ENCODE measurements at regions not wholly inside any gene's neighbourhood (a gene's known extent, or its start where the extent isn't known, plus 50 kb on each side); places are given as distances from the start of the nearest gene placed in this dataset.

DNA sequence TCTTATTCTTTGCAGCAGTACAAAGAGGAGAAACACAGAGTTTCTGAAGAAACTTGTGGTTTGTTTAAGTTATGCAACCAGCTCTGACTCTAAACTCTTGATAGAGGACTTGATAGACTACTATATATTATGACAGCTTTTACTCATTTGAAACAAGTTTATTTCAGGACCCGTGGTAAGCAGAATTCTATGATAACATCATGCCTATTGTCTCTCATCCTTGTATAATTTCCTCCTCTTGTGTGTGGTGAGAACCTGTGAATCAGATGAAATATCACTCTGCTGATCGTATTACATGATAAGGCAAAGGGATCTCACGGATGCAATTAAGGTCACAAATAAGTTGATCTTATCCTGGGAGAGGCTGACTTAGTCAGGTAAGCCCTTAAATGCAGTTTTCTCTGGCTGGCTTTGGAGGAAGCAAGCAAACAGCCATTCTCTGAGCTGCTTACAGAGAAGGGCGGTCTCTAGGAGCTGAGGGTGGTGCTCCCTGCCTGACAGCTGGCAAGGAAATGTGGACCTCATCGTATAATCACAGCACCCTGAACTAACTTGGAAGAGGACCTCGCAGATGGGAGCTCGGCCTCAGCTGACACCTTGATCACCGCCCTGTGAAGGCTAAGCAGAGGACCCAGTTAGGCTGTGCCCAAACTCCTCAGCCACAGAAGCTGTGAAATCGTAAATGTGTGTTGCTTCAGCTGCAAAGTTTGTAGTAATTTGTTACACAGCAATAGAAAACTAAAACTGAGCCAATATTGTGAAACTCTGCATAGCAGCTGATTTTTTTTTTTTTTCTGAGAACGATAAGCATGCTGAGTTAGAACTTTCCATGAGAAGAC, 151.1 kb upstream of the DPT start:
- no peak for FAIRE-seq
- TF ChIP-seq TAF1 (IDR thresholded peaks at IDR 0.05; ENCODE audit: low read depth, low read length) = no peak
- no peak for TF ChIP-seq POLR2A (IDR thresholded peaks at IDR 0.05; ENCODE audit: low read depth, low read length)
- TF ChIP-seq POU2F2 (IDR thresholded peaks at IDR 0.05; ENCODE audit: low read depth, low read length) = no peak
- TF ChIP-seq POLR2AphosphoS5 (IDR thresholded peaks at IDR 0.05; ENCODE audit: low read depth, low read length) = no peak
- TF ChIP-seq PAX5 (IDR thresholded peaks at IDR 0.05; ENCODE audit: insufficient read depth, low read length, severe bottlenecking) = no peak
- no peak for TF ChIP-seq SPI1 (IDR thresholded peaks at IDR 0.05; ENCODE audit: low read depth, low read length)
- DNase-seq (ENCODE audit: insufficient read length, low spot score) = no peak

DNA sequence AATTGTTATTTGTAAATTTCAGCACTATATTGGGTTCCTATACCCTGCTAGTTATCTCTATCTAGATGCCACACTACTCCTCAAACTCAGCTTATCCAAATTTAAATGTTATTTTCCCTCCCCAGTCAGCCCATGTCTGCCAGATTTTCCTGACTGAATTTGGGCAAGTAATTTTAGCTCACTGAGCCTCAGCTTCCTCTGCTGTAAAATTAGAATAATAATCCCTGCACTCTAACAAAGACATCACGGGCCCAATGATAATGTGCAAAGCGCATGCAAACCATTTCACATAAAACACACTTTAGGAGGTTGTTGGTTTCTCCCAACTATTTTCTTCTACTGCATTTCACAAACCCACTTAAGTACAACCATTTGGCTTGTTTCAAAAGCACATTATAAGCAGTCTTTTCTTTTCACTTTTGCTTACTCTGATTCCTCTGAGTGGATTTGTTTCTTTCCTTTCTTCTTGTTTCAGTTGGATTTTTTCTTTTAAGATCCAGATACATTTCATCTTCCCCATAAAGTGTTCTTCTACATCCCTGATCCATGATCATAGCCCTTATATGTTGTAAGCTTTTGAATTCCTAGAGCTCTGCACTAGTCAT, 152.8 kb upstream of the DPT start:
- no peak for DNase-seq (ENCODE audit: insufficient read length, low spot score)
- FAIRE-seq = no peak
- TF ChIP-seq POU2F2 (IDR thresholded peaks at IDR 0.05; ENCODE audit: low read depth, low read length) = no peak
- no peak for TF ChIP-seq PAX5 (IDR thresholded peaks at IDR 0.05; ENCODE audit: insufficient read depth, low read length, severe bottlenecking)
- no peak for TF ChIP-seq POLR2A (IDR thresholded peaks at IDR 0.05; ENCODE audit: low read depth, low read length)
- TF ChIP-seq POLR2AphosphoS5 (IDR thresholded peaks at IDR 0.05; ENCODE audit: low read depth, low read length) = no peak
- TF ChIP-seq SPI1 (IDR thresholded peaks at IDR 0.05; ENCODE audit: low read depth, low read length) = no peak
- no peak for TF ChIP-seq TAF1 (IDR thresholded peaks at IDR 0.05; ENCODE audit: low read depth, low read length)

DNA sequence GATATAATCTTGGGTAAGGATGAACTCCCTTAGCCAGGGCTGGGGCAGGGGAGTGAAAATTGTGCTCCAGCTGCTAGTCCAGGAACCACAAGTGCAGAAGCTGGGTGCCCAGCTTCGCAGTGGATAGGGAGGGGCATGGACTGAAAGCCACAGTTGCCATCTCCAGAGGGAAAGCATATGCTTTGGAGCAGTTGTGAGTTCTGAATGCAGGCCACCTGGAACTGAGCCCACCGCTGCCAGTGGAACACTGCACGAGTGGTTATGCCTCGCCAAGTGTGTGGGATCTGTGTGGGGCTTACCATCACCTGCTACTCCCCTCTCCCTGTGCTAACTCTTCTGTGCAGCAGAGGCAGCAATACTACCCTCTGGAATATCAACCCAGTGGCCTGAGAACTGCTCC, 158.4 kb upstream of the DPT start:
- no peak for DNase-seq (ENCODE audit: insufficient read length, low spot score)
- no peak for TF ChIP-seq TAF1 (IDR thresholded peaks at IDR 0.05; ENCODE audit: low read depth, low read length)
- TF ChIP-seq POLR2A (IDR thresholded peaks at IDR 0.05; ENCODE audit: low read depth, low read length) = no peak
- no peak for TF ChIP-seq POU2F2 (IDR thresholded peaks at IDR 0.05; ENCODE audit: low read depth, low read length)
- TF ChIP-seq PAX5 (IDR thresholded peaks at IDR 0.05; ENCODE audit: insufficient read depth, low read length, severe bottlenecking) = no peak
- no peak for TF ChIP-seq POLR2AphosphoS5 (IDR thresholded peaks at IDR 0.05; ENCODE audit: low read depth, low read length)
- no peak for TF ChIP-seq SPI1 (IDR thresholded peaks at IDR 0.05; ENCODE audit: low read depth, low read length)
- no peak for FAIRE-seq

DNA sequence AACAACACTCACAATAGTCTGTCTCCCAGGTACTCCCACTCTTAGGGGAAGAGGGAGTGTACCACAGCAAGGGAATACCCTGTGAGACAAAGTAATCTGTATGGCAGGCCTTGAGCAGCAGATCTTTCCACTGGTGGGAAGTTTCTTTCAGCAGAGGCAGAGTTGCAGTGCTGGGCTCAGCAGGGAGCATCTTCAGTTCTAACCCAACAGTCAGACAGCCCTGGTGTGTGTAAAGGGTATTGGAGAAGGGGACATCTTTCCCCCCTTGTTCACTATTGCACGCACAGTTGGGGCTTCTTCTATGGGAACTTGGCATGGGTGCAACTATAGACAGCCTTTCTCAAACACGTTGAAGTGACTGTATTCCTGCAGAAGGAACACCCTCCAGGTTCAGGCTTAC, 159.4 kb upstream of the DPT start:
- no peak for DNase-seq (ENCODE audit: insufficient read length, low spot score)
- no peak for TF ChIP-seq SPI1 (IDR thresholded peaks at IDR 0.05; ENCODE audit: low read depth, low read length)
- TF ChIP-seq POLR2A (IDR thresholded peaks at IDR 0.05; ENCODE audit: low read depth, low read length) = no peak
- TF ChIP-seq TAF1 (IDR thresholded peaks at IDR 0.05; ENCODE audit: low read depth, low read length) = no peak
- no peak for TF ChIP-seq PAX5 (IDR thresholded peaks at IDR 0.05; ENCODE audit: insufficient read depth, low read length, severe bottlenecking)
- no peak for TF ChIP-seq POLR2AphosphoS5 (IDR thresholded peaks at IDR 0.05; ENCODE audit: low read depth, low read length)
- no peak for FAIRE-seq

DNA sequence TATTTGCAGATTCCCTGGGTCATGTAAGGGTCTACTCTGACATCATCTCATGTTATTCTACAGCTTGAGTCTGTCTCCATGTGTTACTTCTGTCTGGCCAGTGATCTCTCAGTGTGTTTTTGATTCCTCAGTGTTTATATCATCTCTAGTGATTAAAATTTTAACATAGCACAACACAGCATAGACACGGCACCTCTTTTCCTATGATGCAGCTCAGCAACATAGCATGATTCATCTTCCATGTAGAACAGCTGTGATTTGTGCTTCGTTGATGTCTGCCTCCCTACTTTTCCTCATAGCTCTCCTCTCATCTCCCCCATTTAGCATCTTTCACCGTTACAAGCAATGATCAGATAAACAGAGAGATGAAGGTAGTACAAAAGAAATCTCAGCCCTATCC, 163.9 kb upstream of the DPT start:
- no peak for FAIRE-seq
- TF ChIP-seq SPI1 (IDR thresholded peaks at IDR 0.05; ENCODE audit: low read depth, low read length) = no peak
- TF ChIP-seq PAX5 (IDR thresholded peaks at IDR 0.05; ENCODE audit: insufficient read depth, low read length, severe bottlenecking) = no peak
- no peak for DNase-seq (ENCODE audit: insufficient read length, low spot score)

DNA sequence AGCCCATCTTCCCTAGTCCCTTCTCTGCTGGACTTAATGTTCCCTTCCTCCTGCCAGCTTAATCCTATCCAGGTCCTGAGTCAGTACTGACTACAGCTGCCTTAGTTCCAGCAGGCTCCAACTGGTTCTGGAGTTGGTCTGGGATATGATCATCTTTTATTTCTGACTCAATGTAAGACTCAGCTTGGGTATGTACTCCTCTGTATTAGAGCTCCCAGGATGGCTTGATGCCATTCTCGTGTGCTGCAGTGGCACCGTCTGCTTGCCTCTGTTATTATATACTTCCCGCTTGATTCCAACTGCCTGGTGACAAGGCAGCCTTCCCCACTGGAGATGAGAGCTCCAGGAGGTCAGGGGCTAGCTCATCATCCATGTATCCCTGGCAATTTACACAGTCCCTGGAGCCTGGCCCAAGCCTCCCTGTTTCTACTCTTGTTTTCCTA, 164.4 kb upstream of the DPT start:
- TF ChIP-seq POU2F2 (IDR thresholded peaks at IDR 0.05; ENCODE audit: low read depth, low read length) (no peak), PAX5 (IDR thresholded peaks at IDR 0.05; ENCODE audit: insufficient read depth, low read length, severe bottlenecking) (no peak), TAF1 (IDR thresholded peaks at IDR 0.05; ENCODE audit: low read depth, low read length) (no peak), POLR2A (IDR thresholded peaks at IDR 0.05; ENCODE audit: low read depth, low read length) (no peak), SPI1 (IDR thresholded peaks at IDR 0.05; ENCODE audit: low read depth, low read length) (no peak), POLR2AphosphoS5 (IDR thresholded peaks at IDR 0.05; ENCODE audit: low read depth, low read length) (no peak)
- FAIRE-seq (no peak), DNase-seq (ENCODE audit: insufficient read length, low spot score) (no peak)

DNA sequence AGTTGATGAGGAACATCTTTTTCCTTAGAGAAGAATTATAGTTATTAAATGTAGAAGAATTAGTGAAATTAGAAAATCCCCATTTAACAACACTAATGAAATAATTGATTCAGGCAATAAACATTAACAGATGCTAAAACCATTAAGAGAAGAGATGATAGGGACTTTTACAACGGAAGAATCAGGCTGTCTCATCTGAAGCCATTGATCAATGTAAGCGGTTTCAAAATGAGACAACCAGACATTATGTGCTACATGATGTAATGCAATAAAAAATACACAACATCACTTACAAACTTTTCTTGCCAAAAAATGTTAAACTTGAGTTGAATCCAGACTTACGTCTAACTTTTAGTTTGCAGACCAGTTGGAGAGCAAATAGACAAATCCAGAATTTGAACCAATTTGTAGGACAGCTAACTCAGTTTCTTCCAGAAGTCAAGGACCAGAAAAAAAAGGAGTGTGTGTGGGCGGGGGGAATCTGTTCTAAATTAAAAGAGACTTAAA, 165.4 kb upstream of the DPT start:
- FAIRE-seq = no peak
- no peak for TF ChIP-seq SPI1 (IDR thresholded peaks at IDR 0.05; ENCODE audit: low read depth, low read length)
- no peak for TF ChIP-seq POU2F2 (IDR thresholded peaks at IDR 0.05; ENCODE audit: low read depth, low read length)
- no peak for TF ChIP-seq POLR2A (IDR thresholded peaks at IDR 0.05; ENCODE audit: low read depth, low read length)
- TF ChIP-seq POLR2AphosphoS5 (IDR thresholded peaks at IDR 0.05; ENCODE audit: low read depth, low read length) = no peak
- no peak for TF ChIP-seq TAF1 (IDR thresholded peaks at IDR 0.05; ENCODE audit: low read depth, low read length)
- TF ChIP-seq PAX5 (IDR thresholded peaks at IDR 0.05; ENCODE audit: insufficient read depth, low read length, severe bottlenecking) = no peak
- no peak for DNase-seq (ENCODE audit: insufficient read length, low spot score)

DNA sequence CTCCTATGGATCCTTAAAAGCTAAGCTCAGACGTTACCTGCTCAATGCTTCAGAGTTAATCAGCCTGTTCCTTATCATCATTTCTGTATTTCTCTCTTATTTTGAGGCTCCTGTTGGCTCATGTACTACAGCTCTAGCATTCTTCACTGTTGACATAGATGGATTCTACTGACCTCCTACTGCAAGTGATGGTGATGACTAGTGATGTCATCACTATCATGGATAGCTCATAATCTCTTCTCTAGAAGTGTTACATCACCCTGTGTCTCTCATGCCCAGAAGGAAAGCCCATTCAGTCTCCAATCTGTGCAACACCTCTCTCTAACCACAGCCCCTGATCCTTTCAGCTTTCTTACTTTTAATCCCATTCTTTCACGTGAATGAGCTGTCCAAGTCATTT, 168.2 kb upstream of the DPT start:
- FAIRE-seq = no peak
- TF ChIP-seq PAX5 (IDR thresholded peaks at IDR 0.05; ENCODE audit: insufficient read depth, low read length, severe bottlenecking) (no peak), POU2F2 (IDR thresholded peaks at IDR 0.05; ENCODE audit: low read depth, low read length) (no peak), POLR2A (IDR thresholded peaks at IDR 0.05; ENCODE audit: low read depth, low read length) (no peak)

DNA sequence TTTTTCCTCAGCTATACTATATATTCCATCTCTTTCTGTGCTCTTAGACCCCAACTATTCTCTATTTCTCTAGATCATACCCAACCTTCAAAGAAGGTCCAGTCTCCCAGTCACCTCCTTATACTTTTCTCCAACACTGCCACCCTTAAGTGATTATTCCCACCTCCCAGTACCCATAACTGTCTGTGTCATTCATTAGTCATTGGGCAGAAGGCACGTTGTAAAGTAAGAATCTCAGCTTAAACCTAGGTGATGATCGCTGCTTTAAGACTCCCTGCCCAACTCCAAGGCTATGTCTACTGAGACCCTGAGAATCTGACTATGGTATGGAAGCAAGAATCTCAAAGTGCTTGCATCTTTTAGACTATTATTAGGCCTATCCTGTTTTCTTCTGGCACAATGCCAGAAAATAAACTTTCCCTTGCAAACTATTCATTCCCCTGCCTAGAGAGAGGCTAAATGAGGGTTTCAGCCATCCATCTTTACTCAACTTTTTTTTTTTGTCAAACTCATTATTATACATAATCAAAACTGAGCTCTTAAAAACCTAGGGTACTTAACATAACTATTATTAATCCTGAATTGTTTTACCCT, 174.3 kb upstream of the DPT start:
- DNase-seq (ENCODE audit: insufficient read length, low spot score) (no peak), FAIRE-seq (no peak)
- TF ChIP-seq POU2F2 (IDR thresholded peaks at IDR 0.05; ENCODE audit: low read depth, low read length) (no peak), TAF1 (IDR thresholded peaks at IDR 0.05; ENCODE audit: low read depth, low read length) (no peak), PAX5 (IDR thresholded peaks at IDR 0.05; ENCODE audit: insufficient read depth, low read length, severe bottlenecking) (no peak), SPI1 (IDR thresholded peaks at IDR 0.05; ENCODE audit: low read depth, low read length) (no peak), POLR2A (IDR thresholded peaks at IDR 0.05; ENCODE audit: low read depth, low read length) (no peak), POLR2AphosphoS5 (IDR thresholded peaks at IDR 0.05; ENCODE audit: low read depth, low read length) (no peak)

More for the DNA sequence above, 168.2 kb upstream of the DPT start:
- no peak for DNase-seq (ENCODE audit: insufficient read length, low spot score)
